Prostate gland (tissue), 2 donors: ENCODE measurements at regions not wholly inside any gene's neighbourhood (a gene's known extent, or its start where the extent isn't known, plus 50 kb on each side); places are given as distances from the start of the nearest gene placed in this dataset.

Experiments
- DNase-seq: peaks from one replicate; pipeline ENCODE4 v3.0.0-alpha.2; 2019; ENCODE audit warnings: low spot score
- H3K27ac ChIP-seq, 2 donors: fragments of 200-600 bp; sonication (generic); 2 replicates each; pipeline ENCODE4 v1.5.1; 2017 to 2019
- H3K27me3 ChIP-seq: fragments of 200-600 bp; sonication (generic); replicated peaks from 2 replicates; pipeline ENCODE4 v1.5.1; 2019; ENCODE audit not compliant: insufficient read depth
- H3K36me3 ChIP-seq, 2 donors: fragments of 200-600 bp; sonication (generic); 1 replicate in 1 of 2; 2 replicates in 1 of 2; pipeline versions ENCODE4 v1.5.1 to v1.8.1; 2017 to 2019
- H3K4me1 ChIP-seq: fragments of 200-600 bp; sonication (generic); replicated peaks from 2 replicates; pipeline ENCODE4 v1.5.1; 2019
- H3K4me3 ChIP-seq, 2 donors: fragments of 200-600 bp; sonication (generic); 2 replicates each; pipeline ENCODE4 v1.5.1; 2017 to 2019
- H3K9me3 ChIP-seq: fragments of 200-600 bp; sonication (generic); 2 replicates; pipeline ENCODE4 v1.5.1; 2017
- POLR2A ChIP-seq: fragments of 450-650 bp; IDR thresholded peaks from one replicate; pipeline ENCODE4 v1.6.1; 2016; ENCODE audit warnings: antibody characterized with exemption, mild to moderate bottlenecking
- POLR2AphosphoS5 ChIP-seq: sonication (generic); formaldehyde crosslinking; IDR thresholded peaks from one replicate; pipeline ENCODE4 v1.6.1; 2017; ENCODE audit warnings: antibody characterized with exemption
- WGBS: methylation state at CpG from one replicate; pipeline ENCODE4 v1.1.5; 2018; 5-methylcytosine and 5-hydroxymethylcytosine counted together
- intact Hi-C: fragments of 100-400 bp; cut with DNase I; formaldehyde crosslinking; loops from one replicate; pipeline ENCODE4 v1.14.2; 2022
- TF ChIP-seq, protein P1 (sequence below), 4 experiments: fragments of 200-600 bp in 2 of 4; fragments of 450-650 bp in 2 of 4; sonication (generic) in 2 of 4; IDR thresholded peaks; 1 replicate in 3 of 4; 2 replicates in 1 of 4; pipeline ENCODE4 v1.5.1; 2016 to 2019; ENCODE audit warnings: antibody characterized with exemption in 4 of 4, mild to moderate bottlenecking in 2 of 4, moderate library complexity in 2 of 4

DNA sequence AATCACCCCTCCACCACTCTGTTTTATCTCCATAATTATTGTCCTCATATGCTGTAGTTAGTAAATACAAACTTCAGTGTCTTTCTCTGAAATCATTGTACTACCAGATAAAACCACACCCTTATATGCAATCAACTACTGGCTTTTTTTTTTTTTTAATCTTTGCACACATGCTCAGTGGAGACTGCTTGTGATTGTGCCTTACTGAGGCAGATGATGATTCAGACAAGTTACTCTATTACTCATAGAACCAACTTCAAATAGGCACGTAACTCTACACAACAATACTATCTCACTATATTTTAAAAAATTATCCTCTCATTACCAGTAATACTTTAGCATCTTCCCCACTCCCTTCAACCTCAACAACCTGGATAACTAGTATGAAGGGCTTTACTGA lies 1278.4 kb upstream of the PIK3C3 start:
- H3K27me3 ChIP-seq, result no peaks in the 10 kb centered on the region
- H3K9me3 ChIP-seq, result no peaks in the 10 kb centered on the region
- H3K4me3 ChIP-seq, result no peak overlapping the region
- no peak for TF ChIP-seq POLR2AphosphoS5
- 0% methylated on average over 1 of the region's 1 CpG for WGBS
- H3K27ac ChIP-seq, result no peak overlapping the region
- no peak for DNase-seq
- H3K4me1 ChIP-seq, result no peaks in the 10 kb centered on the region
- intact Hi-C loops, result no loop called here
- H3K36me3 ChIP-seq, result no peaks in the 10 kb centered on the region

DNA sequence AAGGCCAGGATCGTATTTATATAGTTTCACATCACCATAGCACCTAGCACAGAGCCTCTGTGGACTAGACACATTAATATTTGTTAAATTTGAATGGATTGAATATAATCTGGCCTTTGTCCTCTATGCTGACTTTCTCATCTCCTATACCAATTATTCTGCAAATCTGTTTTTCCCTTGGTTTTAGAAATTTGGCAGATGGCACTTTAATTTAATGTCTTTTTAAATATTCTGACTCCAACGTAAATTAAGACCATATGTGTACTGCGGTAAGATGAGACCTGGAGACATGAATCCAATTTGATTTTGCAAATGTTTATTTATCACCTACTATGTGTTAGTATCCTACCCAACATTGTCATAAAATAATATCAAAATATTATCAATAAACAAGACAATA lies 1281.9 kb upstream of the PIK3C3 start:
- H3K27ac ChIP-seq, result no peak overlapping the region
- no peaks in the 10 kb centered on the region for H3K4me1 ChIP-seq
- H3K9me3 ChIP-seq, result no peaks in the 10 kb centered on the region
- no peaks in the 10 kb centered on the region for H3K36me3 ChIP-seq
- 52% methylated on average over 3 of the region's 3 CpGs for WGBS
- H3K4me3 ChIP-seq, result no peak overlapping the region
- H3K27me3 ChIP-seq, result no peaks in the 10 kb centered on the region
- TF ChIP-seq, protein P1, sequence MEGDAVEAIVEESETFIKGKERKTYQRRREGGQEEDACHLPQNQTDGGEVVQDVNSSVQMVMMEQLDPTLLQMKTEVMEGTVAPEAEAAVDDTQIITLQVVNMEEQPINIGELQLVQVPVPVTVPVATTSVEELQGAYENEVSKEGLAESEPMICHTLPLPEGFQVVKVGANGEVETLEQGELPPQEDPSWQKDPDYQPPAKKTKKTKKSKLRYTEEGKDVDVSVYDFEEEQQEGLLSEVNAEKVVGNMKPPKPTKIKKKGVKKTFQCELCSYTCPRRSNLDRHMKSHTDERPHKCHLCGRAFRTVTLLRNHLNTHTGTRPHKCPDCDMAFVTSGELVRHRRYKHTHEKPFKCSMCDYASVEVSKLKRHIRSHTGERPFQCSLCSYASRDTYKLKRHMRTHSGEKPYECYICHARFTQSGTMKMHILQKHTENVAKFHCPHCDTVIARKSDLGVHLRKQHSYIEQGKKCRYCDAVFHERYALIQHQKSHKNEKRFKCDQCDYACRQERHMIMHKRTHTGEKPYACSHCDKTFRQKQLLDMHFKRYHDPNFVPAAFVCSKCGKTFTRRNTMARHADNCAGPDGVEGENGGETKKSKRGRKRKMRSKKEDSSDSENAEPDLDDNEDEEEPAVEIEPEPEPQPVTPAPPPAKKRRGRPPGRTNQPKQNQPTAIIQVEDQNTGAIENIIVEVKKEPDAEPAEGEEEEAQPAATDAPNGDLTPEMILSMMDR (IDR thresholded peaks at IDR 0.05), result no peak
- TF ChIP-seq POLR2AphosphoS5 (no peak), POLR2A (no peak)
- intact Hi-C loops, result no loop called here
- DNase-seq, result no peak

DNA sequence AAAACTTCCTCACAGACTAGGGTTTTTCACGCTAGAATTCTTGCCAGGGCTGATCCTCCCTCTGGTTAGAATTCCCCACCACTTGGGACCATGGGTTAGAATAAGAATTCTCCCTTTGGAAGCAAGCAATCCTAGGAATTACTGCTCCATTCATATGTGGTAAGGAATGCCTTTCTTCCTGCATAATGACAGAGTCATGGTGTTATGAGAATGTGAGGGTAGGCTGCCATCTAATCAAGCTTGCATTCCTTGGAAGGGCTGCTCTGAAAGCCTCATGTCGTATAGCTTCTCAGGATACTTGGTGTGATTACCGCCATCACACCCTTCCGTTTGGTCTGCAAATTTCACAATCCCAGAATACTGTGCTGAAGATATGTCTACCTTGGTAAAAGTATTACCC lies 1282.4 kb upstream of the PIK3C3 start:
- Histone ChIP-seq H3K27me3 (no peaks in the 10 kb centered on the region), H3K36me3 (no peaks in the 10 kb centered on the region), H3K4me3 (no peak overlapping the region), H3K27ac (no peak overlapping the region), H3K4me1 (no peaks in the 10 kb centered on the region), H3K9me3 (no peaks in the 10 kb centered on the region)
- intact Hi-C loops, result no loop called here
- 89% methylated on average over 4 of the region's 4 CpGs for WGBS
- TF ChIP-seq, protein P1 (IDR thresholded peaks at IDR 0.05), result no peak
- no peak for TF ChIP-seq POLR2A
- no peak for TF ChIP-seq POLR2AphosphoS5
- DNase-seq, result no peak

DNA sequence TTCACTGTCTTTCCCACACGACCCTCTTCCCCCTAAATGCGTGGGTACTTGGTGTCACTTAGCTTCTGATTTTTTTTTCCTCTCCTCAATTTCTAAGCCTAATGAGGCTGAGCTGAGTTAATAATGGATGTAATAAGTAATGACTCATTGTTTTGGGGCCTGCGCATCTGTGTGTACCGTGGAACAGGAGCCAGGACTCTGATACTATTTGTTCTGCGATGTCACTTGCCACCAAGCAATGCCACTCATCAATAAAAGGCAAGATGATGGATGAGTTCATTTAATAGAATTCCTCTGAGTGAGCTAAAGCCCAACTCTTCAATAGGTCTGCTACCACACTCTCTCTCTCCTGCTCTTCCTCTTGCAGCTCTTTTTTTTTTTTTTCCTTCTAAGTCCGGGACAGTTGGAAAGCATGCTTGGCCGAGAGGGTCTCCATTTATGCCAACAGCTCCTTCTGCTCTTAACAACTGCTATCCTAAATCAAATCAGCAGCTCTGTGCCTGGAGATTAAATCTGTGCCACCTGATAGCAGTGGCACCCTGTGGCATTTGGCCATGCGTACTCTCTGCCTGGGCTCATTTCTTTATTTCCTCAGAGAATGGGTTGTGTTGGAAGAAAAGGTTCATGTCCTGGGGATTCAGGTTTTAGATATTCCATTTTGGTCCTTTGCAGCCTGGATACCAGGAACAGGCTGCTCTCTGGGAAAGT lies 1284.2 kb upstream of the PIK3C3 start:
- H3K27me3 ChIP-seq, result no peaks in the 10 kb centered on the region
- H3K36me3 ChIP-seq, result no peaks in the 10 kb centered on the region
- no peak overlapping the region for H3K4me3 ChIP-seq
- no peak for DNase-seq
- TF ChIP-seq, protein P1 (IDR thresholded peaks at IDR 0.05), result no peak
- no peak for TF ChIP-seq POLR2A
- TF ChIP-seq POLR2AphosphoS5, result no peak
- 28% methylated on average over 8 of the region's 8 CpGs for WGBS
- no peak overlapping the region for H3K27ac ChIP-seq
- H3K9me3 ChIP-seq, result no peaks in the 10 kb centered on the region
- H3K4me1 ChIP-seq, result no peaks in the 10 kb centered on the region
- intact Hi-C loops, result no loop called here

DNA sequence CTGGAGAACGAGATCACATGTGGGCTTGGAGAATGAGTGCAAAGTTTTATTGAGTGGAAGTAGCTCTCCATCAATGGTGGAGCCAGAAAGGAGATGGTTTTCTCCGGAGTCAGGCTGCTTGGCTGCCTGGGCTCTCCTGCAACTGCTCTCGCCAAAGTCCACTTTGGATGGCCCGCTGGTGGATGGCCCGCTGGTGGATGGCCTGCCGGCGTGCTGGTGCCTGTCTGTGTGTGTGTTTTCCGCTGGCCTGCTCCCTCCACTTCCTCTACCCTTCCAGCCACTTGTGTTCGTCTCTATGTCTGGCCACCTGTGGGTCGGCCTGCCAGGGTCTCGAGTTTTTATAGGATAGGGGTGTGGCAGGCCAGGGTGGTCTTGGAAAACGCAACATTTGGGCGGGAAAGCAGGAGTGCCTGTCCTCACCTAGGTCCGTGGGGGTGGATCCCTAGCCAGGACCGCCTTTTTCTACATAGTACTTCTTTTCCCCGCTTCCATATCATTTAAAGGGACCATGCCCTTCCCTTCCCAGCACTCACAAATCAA lies 1292.1 kb upstream of the PIK3C3 start:
- Histone ChIP-seq H3K27ac (no peak overlapping the region), H3K27me3 (no peaks in the 10 kb centered on the region), H3K9me3 (no peaks in the 10 kb centered on the region), H3K36me3 (no peaks in the 10 kb centered on the region), H3K4me3 (no peak overlapping the region), H3K4me1 (no peaks in the 10 kb centered on the region)
- intact Hi-C loops, result no loop called here
- WGBS, result 82% methylated on average over 16 of the region's 16 CpGs
- DNase-seq, result no peak
- TF ChIP-seq POLR2A, result no peak
- TF ChIP-seq, protein P1 (IDR thresholded peaks at IDR 0.05), result no peak
- TF ChIP-seq POLR2AphosphoS5, result no peak
